HepG2 (cell line): ENCODE measurements at regions not wholly inside any gene's neighbourhood (a gene's known extent, or its start where the extent isn't known, plus 50 kb on each side); places are given as distances from the start of the nearest gene placed in this dataset.

Experiments used
- ATAC-seq: fragments of 200-7000 bp; cut with Tn5 transposase; 3 replicates; pipeline ENCODE4 v1.9.1; 2020; ENCODE audit warnings: mild to moderate bottlenecking, moderate library complexity
- BruUV-seq: library from RNA; stranded (reverse); fragments of 400-500 nt; replicated peaks from 2 replicates; lab custom pipeline; 2021; lab: Mats Ljungman, UMichigan
- CTCF ChIA-PET: fragments of 300-600 bp; formaldehyde crosslinking; extraction: SDS; loops from one replicate; lab custom pipeline; 2021; ENCODE audit warnings: low total read pairs, inconsistent platforms, low intra/inter-chr PET ratio; lab: Yijun Ruan, JAX
- POLR2A ChIA-PET: fragments of 350-600 bp; sonication (Branson Sonifier 250); formaldehyde crosslinking; loops from one replicate; lab custom pipeline; 2020; ENCODE audit warnings: antibody characterized with exemption, inconsistent platforms; lab: Yijun Ruan, JAX
- DNase-seq: peaks from one replicate; pipeline ENCODE4 v3.0.0-alpha.2; 2015; ENCODE audit warnings: low spot score
- FAIRE-seq: peaks from 3 replicates; lab custom pipeline; 2011; peaks lifted over from hg19 to GRCh38; lab: Jason Lieb, UNC
- H2AFZ ChIP-seq: one replicate; pipeline ENCODE4 v1.6.1; 2011; ENCODE audit warnings: low read length, inconsistent platforms
- H3K27ac ChIP-seq: fragments of 300-600 bp; 3 replicates; pipeline ENCODE4 v1.8.0; 2011; ENCODE audit warnings: mixed run types, mild to moderate bottlenecking, mixed read lengths, low read length, inconsistent platforms; ENCODE audit not compliant: insufficient read depth; ENCODE audit errors: extremely low read length
- H3K27me3 ChIP-seq, 2 experiments: fragments of 200-600 bp in 1 of 2; 2 replicates in 1 of 2; 3 replicates in 1 of 2; pipeline versions ENCODE4 v1.6.0 to v1.8.0; 2011; ENCODE audit warnings: low read length in 2 of 2, mild to moderate bottlenecking in 2 of 2, moderate library complexity in 2 of 2, inconsistent platforms in 1 of 2; ENCODE audit not compliant: insufficient read depth in 2 of 2, control insufficient read depth in 1 of 2
- H3K36me3 ChIP-seq, 2 experiments: fragments of 200-600 bp in 1 of 2; replicated peaks in 1 of 2; 2 replicates in 1 of 2; 3 replicates in 1 of 2; pipeline versions ENCODE4 v1.5.1 to v1.8.0; 2011; ENCODE audit warnings: low read length in 2 of 2, inconsistent platforms in 1 of 2; ENCODE audit not compliant: insufficient read depth in 2 of 2, control insufficient read depth in 1 of 2
- H3K4me1 ChIP-seq: 2 replicates; pipeline ENCODE4 v1.5.1; 2012; ENCODE audit warnings: low read length, inconsistent platforms; ENCODE audit not compliant: insufficient read depth
- H3K4me2 ChIP-seq: 2 replicates; pipeline ENCODE4 v1.6.0; 2011; ENCODE audit warnings: low read depth, low read length, inconsistent platforms
- H3K4me3 ChIP-seq, 3 experiments: fragments of 200-600 bp in 1 of 3; sonication (generic), shearing (Covaris generic) in 1 of 3; replicated peaks in 1 of 3; 2 replicates each; pipeline ENCODE4 v1.5.1; 2011 to 2016; ENCODE audit warnings: low read length in 3 of 3, inconsistent platforms in 2 of 3, low read depth in 2 of 3, mild to moderate bottlenecking in 2 of 3, control low read depth in 1 of 3, mixed read lengths in 1 of 3; ENCODE audit not compliant: insufficient read depth in 1 of 3
- H3K79me2 ChIP-seq: one replicate; pipeline ENCODE4 v1.6.1; 2011; ENCODE audit warnings: low read length, inconsistent platforms; ENCODE audit not compliant: insufficient read depth
- H3K9ac ChIP-seq: 2 replicates; pipeline ENCODE4 v1.6.0; 2011; ENCODE audit warnings: mild to moderate bottlenecking, low read depth, low read length, inconsistent platforms; ENCODE audit not compliant: insufficient read depth
- H3K9me3 ChIP-seq: 2 replicates; pipeline ENCODE4 v1.5.1; 2012; ENCODE audit warnings: mild to moderate bottlenecking, low read length
- H4K20me1 ChIP-seq: 2 replicates; pipeline ENCODE4 v1.6.0; 2011; ENCODE audit warnings: inconsistent platforms, mild to moderate bottlenecking, low read length, moderate library complexity; ENCODE audit not compliant: insufficient read depth
- GZF1 ChIP-seq: sonication (generic); formaldehyde crosslinking; IDR thresholded peaks from 2 replicates; pipeline ENCODE4 v1.5.1; 2020; ENCODE audit warnings: mild to moderate bottlenecking, missing genetic modification reagents
- HNRNPK ChIP-seq: fragments of 200-400 bp; formaldehyde crosslinking; IDR thresholded peaks from 2 replicates; pipeline ENCODE4 v1.6.1; 2018; ENCODE audit warnings: low read length, low read depth, moderate library complexity, mild to moderate bottlenecking; ENCODE audit not compliant: poor library complexity, severe bottlenecking
- KAT8 ChIP-seq: IDR thresholded peaks from 2 replicates; pipeline ENCODE4 v1.6.1; 2016; ENCODE audit warnings: missing genetic modification reagents, missing compliant biosample characterization
- RXRB ChIP-seq: IDR thresholded peaks from 2 replicates; pipeline ENCODE4 v1.6.1; 2016; ENCODE audit warnings: borderline replicate concordance, missing genetic modification reagents, missing compliant biosample characterization
- SCMH1 ChIP-seq: sonication (generic); formaldehyde crosslinking; IDR thresholded peaks from 2 replicates; pipeline ENCODE4 v1.9.0; 2021; ENCODE audit warnings: missing genetic modification reagents, mild to moderate bottlenecking, borderline replicate concordance
- SRSF9 ChIP-seq: fragments of 200-400 bp; formaldehyde crosslinking; IDR thresholded peaks from 2 replicates; pipeline ENCODE4 v1.6.1; 2018; ENCODE audit warnings: borderline replicate concordance, mild to moderate bottlenecking, low read depth, low read length; ENCODE audit not compliant: insufficient read depth, poor library complexity, severe bottlenecking
- ZNF569 ChIP-seq: sonication (generic); formaldehyde crosslinking; IDR thresholded peaks from 2 replicates; pipeline ENCODE4 v1.5.0; 2020; ENCODE audit warnings: mild to moderate bottlenecking, missing genetic modification reagents, moderate library complexity, borderline replicate concordance
- WGBS: methylation state at CpG from one replicate; pipeline ENCODE4 v1.1.6; 2017; ENCODE audit warnings: low lambda C conversion rate; 5-methylcytosine and 5-hydroxymethylcytosine counted together
- in situ Hi-C: cut with HindIII; loops from 2 replicates; pipeline ENCODE4 v1.10.0; 2017; ENCODE audit warnings: low pct_unique_long_range_greater_than_20kb; ENCODE audit not compliant: extremely low pct_ligation_motif_present
- intact Hi-C: fragments of 100-400 bp; cut with micrococcal nuclease; formaldehyde crosslinking; loops from one replicate; pipeline ENCODE4 v1.10.0; 2022; ENCODE audit not compliant: unreplicated experiment
- TF ChIP-seq, protein P1 (sequence below): IDR thresholded peaks from 2 replicates; pipeline ENCODE4 v1.6.1; 2016; ENCODE audit warnings: missing compliant biosample characterization, missing genetic modification reagents, borderline replicate concordance
- TF ChIP-seq, protein P2 (sequence below): sonication (generic); formaldehyde crosslinking; IDR thresholded peaks from 2 replicates; pipeline ENCODE4 v1.4.0; 2020; ENCODE audit warnings: missing genetic modification reagents
- TF ChIP-seq, protein P3 (sequence below): IDR thresholded peaks from 2 replicates; pipeline ENCODE4 v1.6.1; 2016; ENCODE audit warnings: low read depth, control low read depth

DNA sequence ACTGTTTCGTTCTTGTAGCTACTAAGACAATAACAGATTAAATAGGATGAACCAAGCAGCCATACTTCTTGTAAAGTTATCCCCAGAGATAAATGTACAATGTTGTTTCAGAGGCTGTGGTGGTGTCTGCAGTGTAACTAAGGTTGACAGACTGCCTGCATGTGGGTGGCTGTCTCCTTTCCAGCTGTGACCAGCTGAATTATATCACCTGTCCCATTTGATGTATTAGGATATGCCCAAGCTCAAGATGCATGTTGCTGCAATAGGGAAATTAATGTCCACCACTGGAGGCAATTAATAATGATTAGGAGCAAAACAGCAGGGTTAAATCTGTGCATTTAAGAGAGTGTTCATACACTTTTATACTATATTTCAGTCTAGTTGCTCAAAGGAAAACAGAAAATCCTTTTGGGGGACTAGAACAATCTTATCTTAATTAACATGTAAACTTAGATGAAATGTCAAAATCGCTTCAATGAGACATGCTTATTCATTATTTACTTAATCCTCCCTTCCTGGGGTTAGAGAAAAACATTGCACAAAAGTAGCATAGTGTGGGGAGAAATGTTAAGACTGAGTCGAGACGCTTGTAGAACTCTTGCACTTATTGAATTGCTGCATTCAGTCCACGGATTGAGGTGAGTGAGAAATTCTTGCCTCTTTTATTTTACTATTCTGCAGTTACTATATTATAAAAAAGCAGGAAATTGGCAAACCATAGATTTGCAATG, 269.0 kb downstream of the SNX10 start:
- in situ Hi-C loops, result no loop called here
- no peaks in the 10 kb centered on the region for H3K9me3 ChIP-seq
- H3K36me3 ChIP-seq, result no peaks in the 10 kb centered on the region
- WGBS, result 2% methylated on average over 5 of the region's 5 CpGs
- H3K27me3 ChIP-seq, result peaks cover 0 to 13% of the 10 kb centered on the region in 2 experiments; a peak in 2 of 5 replicates
- no peak overlapping the region for H3K4me2 ChIP-seq
- intact Hi-C loops, result no loop called here
- ChIA-PET CTCF (no interaction called here), POLR2A (no interaction called here)
- no peaks in the 10 kb centered on the region for H4K20me1 ChIP-seq
- H3K79me2 ChIP-seq, result no peaks in the 10 kb centered on the region
- no peak overlapping the region for H3K27ac ChIP-seq
- ATAC-seq (no peak), DNase-seq (no peak), FAIRE-seq (no peak)
- no peak overlapping the region for H3K9ac ChIP-seq
- BruUV-seq, result no TSS peak
- H2AFZ ChIP-seq, result no peak overlapping the region
- TF ChIP-seq, protein P1, sequence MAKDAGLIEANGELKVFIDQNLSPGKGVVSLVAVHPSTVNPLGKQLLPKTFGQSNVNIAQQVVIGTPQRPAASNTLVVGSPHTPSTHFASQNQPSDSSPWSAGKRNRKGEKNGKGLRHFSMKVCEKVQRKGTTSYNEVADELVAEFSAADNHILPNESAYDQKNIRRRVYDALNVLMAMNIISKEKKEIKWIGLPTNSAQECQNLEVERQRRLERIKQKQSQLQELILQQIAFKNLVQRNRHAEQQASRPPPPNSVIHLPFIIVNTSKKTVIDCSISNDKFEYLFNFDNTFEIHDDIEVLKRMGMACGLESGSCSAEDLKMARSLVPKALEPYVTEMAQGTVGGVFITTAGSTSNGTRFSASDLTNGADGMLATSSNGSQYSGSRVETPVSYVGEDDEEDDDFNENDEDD (CRISPR knock-in tag), result no peak
- TF ChIP-seq RXRB (CRISPR knock-in tag) (no peak), GZF1 (CRISPR knock-in tag) (no peak), ZNF569 (CRISPR knock-in tag) (no peak), SCMH1 (CRISPR knock-in tag) (no peak), SRSF9 (no peak), HNRNPK (no peak), KAT8 (CRISPR knock-in tag) (no peak)
- TF ChIP-seq, protein P2, sequence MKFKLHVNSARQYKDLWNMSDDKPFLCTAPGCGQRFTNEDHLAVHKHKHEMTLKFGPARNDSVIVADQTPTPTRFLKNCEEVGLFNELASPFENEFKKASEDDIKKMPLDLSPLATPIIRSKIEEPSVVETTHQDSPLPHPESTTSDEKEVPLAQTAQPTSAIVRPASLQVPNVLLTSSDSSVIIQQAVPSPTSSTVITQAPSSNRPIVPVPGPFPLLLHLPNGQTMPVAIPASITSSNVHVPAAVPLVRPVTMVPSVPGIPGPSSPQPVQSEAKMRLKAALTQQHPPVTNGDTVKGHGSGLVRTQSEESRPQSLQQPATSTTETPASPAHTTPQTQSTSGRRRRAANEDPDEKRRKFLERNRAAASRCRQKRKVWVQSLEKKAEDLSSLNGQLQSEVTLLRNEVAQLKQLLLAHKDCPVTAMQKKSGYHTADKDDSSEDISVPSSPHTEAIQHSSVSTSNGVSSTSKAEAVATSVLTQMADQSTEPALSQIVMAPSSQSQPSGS (CRISPR knock-in tag), result no peak
- TF ChIP-seq, protein P3, sequence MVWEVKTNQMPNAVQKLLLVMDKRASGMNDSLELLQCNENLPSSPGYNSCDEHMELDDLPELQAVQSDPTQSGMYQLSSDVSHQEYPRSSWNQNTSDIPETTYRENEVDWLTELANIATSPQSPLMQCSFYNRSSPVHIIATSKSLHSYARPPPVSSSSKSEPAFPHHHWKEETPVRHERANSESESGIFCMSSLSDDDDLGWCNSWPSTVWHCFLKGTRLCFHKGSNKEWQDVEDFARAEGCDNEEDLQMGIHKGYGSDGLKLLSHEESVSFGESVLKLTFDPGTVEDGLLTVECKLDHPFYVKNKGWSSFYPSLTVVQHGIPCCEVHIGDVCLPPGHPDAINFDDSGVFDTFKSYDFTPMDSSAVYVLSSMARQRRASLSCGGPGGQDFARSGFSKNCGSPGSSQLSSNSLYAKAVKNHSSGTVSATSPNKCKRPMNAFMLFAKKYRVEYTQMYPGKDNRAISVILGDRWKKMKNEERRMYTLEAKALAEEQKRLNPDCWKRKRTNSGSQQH (CRISPR knock-in tag), result no peak
- TF ChIP-seq, all 625 proteins: peak for 0
- Histone ChIP-seq H3K4me1 (peaks cover 6% of the 10 kb centered on the region; the same call in 1 of the 2 replicates), H3K4me3 (no peak overlapping the region)
